GM21529 (cell line): ENCODE measurements at regions not wholly inside any gene's neighbourhood (a gene's known extent, or its start where the extent isn't known, plus 50 kb on each side); places are given as distances from the start of the nearest gene placed in this dataset.
A peak's percentile ranks its signal among the peaks of the same experiment; 100 is the strongest.

Source experiments
- ATAC-seq: cut with Tn5 transposase; IDR thresholded peaks from one replicate; pipeline ENCODE4 v1.9.1; 2021; ENCODE audit not compliant: unreplicated experiment

DNA sequence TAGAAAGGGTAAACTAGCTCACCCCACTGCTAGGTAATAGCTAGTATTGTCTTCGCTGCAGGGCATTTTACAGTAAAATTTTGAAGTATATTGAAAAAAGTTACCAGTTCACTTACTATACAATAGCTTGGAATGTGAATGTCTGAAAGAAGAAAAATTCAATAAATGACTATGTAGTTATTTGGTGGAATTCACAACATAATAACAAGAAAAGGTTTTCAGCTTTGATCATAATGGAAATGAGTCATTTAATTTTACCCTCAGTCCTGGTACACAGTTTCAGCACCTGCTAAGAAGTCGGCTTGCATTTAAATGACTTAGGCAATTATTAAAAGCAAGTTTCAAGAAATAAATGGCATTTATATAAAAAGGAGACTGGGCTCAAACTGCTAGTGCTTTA is 90.4 kb downstream of the NUP35 start:
- ATAC-seq = peak; percentile 87

DNA sequence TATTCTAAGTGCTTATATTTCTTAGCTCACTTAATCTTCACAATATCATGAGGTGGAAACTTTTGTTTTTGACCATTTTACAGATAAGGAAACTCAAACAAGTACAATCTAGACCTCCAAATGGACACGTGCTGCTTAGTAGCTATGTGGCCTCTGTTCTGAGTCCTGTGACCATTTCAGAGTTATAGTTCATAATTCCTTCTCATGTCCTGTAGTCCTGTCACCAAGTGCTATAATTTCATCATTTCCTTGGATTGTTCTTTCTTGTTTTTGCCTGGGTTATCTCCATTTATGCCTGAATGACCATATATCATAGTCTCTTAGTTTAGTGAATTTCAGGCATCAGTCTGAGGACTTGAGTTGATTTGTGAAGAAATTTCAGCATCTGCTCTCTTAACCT is 91.7 kb downstream of the NUP35 start:
- ATAC-seq = no peak

DNA sequence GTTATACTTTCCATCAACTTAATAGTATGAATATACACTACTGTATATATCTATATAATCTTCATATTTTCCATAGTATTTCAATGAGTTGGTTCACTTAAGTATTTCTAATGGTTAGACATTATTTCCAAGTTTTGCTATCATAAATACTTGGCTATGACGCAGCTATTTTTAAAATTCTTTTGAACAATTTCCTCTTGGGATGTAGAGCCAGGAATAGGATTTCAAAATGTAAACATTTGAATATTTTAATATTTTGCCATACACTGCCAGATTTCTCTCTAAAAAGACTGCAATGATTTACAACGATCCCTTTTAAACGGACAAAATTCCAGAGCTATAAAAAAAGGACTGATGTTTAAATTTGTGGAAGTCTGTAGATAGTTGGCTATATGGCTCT is 95.6 kb downstream of the NUP35 start:
- no peak for ATAC-seq

DNA sequence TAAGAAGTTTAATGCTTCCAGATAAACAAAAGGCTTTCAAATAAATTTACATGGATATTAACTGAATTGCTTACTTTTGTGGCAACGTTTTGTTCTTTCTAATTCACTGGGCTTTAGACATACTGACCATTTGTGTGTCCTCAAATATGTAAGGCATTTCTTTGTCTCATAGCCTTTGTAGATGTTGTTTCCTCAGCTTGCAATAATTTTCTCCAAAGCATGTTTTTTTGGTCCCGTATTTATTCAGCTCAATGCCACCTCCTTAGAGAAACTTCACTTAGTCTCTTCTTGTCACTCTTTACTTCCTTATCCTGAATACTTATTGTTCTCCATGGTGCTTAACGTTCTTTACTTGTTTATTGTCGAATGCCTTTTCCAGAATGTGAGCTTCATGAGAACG is 98.5 kb downstream of the NUP35 start:
- no peak for ATAC-seq

DNA sequence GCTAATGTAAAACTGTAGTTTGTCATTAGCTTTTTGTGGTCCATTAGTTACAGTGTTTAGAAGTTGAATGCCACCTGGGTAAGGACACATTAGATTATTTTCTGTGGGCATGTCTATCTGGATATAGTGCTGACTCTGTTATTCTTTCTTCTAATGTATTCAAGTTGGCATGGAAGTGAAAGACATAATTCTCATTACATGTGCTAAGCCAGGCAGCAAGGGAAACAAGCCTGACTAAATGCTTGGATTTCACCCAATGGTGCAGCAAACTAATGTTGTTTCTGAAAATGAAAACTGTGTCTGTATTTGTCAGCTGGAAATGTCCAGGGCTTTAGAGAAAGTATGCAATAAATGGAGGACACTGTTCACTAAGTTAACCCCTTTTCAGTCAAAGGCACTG is 100.7 kb downstream of the NUP35 start:
- ATAC-seq = no peak

DNA sequence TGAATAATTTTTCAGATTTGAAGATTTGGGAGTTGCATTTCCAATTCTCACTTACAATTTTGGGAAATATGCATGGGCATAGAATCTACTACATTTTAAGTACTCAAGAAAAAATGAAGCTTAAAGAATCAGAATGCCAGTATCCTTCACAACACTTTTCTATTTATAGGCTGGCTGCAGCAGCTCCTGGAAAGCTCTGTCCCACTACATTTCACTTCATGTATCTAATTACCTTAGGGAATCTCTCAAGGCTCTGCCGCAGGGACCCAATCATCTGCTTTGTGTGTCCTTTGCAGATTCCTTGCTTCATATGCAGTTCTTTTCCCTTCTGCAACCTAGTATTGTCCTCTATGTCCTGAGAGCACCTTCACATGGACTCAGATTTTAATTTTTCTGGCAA is 102.9 kb downstream of the NUP35 start:
- ATAC-seq = no peak

DNA sequence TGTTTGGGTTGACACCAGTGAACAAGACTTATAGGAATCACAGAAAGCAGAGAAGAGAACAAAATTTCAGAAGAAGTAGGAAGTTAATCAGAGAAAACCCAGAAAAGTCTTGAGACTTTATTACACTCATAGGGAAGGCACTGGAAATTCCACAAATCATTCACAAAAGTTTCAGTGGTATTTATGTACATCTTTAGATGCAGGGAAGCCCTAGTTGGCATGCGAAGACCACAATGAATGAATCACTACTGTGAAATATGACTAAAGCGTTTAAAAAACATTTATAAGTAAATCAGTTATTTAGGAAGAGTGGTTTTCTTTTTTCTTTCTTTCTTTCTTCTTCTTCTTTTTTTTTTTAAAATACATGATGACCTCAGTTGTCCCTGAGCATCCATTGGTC is 105.1 kb downstream of the NUP35 start:
- peak; percentile 53 for ATAC-seq

DNA sequence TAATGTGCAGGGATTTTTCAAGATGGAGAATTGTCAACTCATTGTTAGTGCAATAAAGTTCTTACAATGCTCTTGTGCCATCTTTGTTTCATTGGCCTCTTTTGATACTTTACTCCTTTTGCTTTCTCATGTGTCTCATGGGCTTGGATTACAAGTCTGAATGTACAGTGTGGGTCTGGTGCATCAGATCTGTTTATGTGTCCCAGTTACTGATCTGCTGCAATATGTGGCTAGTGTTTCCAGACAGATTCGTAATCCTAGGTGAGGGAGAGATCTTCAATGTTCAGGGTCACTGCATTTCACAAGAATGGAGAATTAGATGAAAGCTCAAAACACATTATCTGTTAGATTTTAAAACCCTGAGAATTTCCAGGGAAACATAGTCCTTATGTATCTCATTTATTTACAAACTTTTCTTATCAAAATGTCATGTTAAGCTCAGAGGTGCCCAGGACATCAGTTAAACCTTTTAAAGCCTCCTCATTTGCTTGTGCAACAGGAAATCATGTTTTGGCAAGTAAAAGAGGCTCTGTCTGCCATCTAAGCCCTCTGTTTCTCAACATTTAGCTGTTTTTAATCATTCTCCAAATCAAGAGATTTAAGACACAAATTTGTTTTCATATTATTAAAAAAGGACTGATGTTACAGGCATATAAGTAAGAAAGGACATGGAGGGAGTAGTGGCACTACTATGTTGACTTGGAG is 108.1 kb downstream of the NUP35 start:
- ATAC-seq = no peak

DNA sequence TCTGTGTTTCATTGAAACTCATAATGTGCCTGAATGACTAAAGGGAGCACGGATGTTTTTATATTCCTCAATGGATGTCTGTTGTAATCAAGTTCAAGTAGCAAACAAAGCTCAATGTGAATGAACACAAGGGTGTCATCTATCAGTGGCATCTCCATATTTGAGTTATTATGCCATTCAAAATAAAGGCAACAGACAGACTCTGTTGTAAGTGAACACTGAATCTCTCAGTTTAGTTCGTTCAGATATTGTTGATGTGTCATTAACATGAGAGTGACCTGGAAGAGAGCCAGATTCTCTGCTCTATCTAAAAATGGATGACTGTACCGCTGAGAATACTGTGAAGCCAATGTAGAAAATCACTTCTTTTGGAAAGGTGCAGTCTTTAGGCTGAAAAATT is 118.7 kb downstream of the NUP35 start:
- ATAC-seq = no peak

DNA sequence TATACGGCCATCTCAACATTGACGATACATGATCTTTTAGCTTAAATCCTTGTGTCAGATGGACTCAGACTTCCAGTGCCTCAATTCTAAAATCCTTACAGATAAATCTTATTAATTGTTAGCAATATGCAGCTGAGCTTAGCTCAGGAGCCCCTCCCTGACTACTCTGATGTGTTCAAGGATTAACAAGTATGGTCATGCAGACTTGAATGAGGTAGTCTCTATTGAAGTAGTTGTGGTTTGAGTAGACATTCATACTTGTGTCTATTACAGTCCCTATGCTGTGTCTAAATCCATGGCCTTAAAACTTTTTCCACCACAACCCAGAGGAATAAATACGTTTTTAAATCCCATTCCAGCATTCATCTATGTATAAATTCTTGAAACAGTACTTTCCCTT is 119.5 kb downstream of the NUP35 start:
- no peak for ATAC-seq

DNA sequence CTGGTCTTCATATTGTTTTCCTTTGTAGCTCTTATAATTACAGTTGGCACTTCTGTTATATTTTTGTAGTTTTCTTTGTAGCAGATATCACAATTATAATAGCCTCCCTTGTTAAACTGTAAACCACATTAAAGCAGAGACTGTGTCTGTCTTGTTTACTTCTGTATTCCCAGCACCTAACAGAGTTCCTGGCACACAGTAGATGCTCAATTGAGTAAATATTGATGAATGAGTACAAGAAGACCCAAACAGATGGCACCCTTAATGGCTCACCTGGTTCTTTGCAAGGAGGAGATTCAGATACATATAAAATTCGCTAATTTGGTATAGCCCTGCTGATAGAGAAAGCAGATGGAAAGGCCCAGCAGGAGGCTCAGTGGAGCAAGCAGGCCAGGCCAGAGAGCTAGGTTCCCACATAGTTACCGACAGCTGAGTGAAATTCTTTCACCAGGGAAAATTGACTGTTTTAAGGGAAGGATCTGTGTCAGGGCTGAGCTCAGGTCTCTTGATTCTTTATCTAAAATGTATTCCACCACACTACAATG is 120.1 kb downstream of the NUP35 start:
- ATAC-seq = no peak

DNA sequence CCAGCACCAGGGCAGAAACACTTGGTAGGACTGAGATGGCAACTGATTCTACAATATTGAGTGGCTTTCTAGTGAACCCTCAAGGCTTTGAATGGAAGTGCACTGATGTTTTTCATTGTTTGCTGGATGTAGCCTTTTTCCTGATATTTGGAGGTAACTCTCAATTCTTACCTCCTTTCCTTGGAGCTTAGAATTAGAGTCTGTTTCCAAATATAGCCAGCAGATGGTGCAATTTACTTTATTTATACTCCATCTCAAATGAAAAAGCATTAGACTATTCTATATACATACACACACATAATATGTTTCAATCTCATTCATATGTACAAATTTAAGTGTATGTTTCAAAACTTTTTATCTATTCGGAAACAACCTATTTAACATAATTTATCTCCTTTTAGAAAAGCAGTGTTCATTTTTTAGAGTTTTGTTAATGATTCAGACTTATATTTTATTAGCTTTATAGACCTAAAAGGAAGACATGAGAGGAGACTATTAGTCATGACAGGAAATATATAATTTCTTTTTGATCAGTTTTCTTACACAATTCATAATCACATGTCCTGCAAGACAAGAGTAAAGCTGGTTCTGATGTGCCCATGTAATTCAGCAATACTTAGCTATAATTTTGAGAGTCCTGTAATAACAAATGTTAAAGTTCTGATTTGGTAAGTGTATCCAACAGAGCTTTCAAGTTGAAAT is 124.8 kb downstream of the NUP35 start:
- peak; percentile 60 for ATAC-seq

DNA sequence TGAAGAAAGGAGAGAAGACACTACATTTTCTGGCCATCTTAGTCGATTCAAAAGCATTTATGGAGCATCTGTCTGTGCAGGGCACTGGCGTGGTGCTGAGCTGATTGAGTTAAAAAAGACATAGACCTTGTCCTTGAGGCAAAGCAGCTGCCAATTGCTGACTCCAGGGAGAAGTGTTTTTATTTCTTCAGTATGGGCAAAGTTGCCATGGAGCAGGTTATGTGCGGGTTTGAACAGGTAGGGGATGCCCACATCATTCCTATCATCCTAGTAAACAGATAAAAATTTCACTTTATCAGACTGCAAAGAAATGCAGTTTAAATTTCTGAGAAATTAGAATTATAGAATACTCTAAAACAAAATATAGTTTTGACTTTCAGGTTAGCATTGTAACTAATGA is 125.8 kb downstream of the NUP35 start:
- no peak for ATAC-seq

DNA sequence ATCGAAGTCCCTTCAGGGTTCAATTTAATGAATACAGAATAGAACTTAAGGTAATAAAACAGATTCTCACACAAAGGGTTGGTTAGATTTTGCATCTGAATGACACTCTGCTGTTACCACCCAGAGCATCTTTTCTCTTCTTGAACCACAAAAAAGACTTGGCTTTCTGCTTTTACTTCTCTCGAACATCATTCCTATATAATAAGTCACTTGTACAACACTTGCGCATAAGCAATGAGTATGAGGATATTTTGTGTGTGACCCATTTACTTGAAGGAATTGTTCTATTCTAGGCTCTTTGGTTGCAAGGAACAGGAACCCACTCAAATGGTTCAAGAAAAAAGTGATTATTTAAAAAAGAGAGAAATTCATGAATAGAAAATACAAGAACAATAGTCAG is 126.2 kb downstream of the NUP35 start:
- ATAC-seq = no peak

DNA sequence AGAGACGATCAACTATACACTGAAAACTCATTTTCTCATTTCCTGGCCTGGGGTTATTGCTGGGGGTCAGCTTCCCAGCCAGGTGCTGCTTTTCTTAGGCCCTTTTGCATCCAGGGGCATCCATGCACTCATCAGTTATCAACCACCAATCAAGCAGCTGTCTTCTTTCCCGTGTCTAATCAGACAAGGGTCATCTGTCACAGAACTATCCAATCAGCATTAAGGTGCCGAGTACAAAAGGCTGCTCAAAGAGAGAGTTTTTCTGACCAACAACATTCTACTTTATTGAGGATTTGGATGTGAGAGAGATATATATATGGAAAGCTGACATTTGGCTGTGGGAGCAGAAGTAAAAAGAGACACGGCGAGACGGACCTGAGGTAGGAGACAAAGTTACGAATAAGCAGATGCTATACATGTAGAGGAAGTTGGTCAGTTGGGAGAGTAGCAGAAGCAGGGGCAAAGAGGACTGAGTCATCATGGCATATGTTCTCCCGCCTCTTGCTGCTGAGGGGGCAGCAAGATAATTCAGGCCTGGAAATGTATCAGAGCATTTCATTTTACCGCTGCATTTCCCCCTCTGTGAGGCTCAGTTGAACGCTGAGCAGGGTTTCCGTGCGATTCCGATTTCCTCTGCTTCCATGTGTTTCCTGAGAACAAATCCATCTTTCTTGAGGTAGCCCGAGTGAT is 129.3 kb downstream of the NUP35 start:
- no peak for ATAC-seq

DNA sequence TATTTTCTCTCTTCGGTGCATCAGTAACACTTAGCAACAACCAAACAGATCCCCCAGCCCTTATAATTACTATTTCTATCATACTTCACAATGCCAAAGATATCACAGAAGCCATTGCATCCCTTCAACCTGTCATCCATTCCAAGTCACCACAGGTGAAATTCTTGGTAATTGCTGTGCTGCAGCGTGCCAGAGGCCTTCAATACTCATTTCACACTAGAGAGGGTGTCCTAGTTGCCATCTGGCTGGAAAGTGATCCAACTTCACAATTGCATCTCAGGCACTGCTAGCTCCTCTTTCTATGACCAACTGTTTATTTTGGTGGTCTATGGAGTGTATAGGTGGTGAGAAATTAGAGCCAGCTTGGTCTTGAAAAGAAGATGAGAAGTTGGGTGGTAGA is 131.2 kb downstream of the NUP35 start:
- no peak for ATAC-seq

DNA sequence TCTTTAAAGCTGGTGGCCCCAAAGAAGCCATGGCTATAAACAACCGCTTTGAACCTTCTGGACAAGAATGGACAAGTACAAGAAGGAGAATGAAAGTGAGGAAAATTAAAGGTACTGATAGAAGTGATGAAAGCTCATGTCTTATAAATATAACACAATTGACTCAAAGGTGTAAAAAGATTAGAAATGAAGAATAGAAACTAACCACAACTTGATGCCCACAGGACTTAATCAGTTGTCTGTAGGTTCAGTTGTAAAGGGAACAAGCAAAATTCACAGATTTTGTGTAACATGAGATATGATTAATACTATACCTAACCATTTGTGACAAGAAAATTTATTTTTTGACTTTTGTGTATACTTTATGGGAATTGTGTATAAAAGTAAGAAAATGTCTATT is 135.7 kb downstream of the NUP35 start:
- ATAC-seq = no peak

DNA sequence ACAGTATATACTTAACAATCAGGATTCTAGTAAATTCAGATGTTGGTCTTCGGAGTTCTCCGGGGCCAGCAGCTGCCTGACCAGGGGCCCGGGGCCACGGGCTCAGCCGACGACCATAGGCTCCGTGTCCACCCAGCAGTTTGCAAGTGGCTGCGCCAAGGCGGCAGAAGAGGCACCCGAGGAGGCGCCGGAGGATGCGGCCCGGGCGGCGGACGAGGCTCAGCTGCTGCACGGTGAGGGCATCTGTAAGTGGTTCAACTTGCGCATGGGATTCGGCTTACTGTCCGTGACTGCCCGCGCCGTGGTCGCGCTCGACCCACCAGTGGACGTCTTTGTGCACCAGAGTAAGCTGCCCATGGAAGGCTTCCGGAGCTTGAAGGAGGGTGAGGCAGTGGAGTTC is 136.3 kb downstream of the NUP35 start:
- no peak for ATAC-seq

DNA sequence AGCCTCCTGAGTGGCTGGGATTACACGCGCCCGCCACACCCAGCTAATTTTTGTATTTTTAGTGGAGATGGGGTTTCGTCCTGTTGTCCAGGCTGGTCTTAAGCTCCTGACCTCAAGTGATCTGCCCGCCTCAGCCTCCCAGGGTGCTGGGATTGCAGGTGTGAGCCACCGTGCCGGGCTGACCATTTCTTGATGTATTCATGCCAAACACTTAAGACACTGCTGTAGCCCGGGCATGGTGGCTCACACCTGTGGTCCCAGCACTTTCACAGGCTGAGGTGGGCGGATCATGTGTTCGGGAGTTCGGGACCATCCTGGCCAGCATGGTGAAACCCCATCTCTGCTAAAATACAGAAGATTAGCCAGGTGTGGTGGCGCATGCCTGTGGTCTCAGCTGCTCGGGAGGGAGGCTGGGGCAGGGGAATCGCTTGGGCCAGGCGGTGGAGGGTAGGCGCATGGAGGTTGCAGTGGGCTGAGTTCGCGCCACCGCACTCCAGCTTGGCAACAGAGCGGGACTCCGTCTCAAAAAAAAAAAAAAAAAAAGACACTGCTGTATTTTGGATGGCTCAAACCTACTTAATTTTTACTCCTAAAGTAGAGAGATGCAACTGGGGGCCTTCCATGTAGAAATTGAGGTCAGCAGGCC is 140.8 kb downstream of the NUP35 start:
- ATAC-seq = no peak

DNA sequence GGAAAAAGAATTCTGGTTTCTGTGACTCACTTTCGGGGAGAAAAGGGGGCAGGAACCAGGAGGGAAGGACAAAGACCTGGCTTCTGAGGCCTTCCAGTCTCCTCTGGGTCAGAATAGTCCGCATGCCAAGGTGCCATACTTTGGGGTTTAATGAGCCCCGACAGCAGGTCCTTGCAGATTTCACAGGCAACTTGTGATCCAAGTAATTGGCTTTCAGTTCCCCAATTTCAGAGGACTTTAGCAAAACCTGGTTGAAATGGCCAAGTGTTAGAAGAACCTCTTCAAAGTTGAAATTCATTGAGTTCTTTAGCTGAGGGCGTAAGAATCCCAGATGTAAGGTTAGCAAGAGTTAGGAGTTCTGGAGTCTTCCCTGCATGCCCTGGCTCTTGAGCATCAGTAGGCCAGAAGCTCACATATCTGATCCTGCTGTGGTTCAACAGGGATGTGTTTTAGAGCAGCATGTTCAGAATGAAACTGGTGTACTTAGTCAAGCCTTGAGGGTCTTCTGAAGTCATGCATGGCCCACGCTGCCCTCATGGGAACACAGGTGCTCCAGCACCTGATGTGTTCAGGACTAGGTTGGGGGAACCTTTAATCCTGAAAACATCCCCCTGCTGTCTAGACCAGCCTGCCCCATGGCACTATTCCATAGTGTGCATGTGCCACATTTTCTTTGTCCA is 143.0 kb downstream of the NUP35 start:
- ATAC-seq = peak; percentile 65

DNA sequence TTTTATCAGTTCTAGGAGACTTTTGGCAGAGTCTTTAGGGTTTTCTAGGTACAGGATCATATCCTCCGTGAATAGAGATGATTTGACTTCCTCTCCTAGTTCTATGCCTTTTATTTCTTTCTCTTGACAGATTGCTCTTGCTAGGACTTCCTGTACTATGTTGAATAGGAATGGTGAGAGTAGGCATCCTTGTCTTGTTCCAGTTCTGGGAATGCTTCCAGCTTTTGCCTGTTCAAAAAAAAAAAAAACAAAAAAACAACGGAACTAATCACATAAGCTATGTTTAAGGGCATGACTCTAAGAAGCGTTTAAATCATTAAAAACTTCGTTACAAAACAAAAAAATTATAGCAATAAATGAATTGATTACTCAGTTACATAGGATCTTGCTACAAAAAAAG is 145.7 kb downstream of the NUP35 start:
- ATAC-seq = no peak
